Right renal pelvis (tissue), 4 donors: ENCODE measurements at regions not wholly inside any gene's neighbourhood (a gene's known extent, or its start where the extent isn't known, plus 50 kb on each side); places are given as distances from the start of the nearest gene placed in this dataset.
"Not testable (repeated sequence)": the region's sequence is repeated elsewhere in the genome, so short reads cannot be mapped to it uniquely, and the experiment has no call there.

Experiments used
- DNase-seq, 4 donors: peaks; one replicate each; pipeline ENCODE4 v3.0.0-alpha.2; 2013; ENCODE audit warnings: low read depth in 4 of 4, low spot score in 3 of 4, missing footprints in 1 of 4

- no peak for DNase-seq
Measured at GRCh38 chr2:31813016-31813415, 197.8 kb downstream of the MEMO1 start.

DNA sequence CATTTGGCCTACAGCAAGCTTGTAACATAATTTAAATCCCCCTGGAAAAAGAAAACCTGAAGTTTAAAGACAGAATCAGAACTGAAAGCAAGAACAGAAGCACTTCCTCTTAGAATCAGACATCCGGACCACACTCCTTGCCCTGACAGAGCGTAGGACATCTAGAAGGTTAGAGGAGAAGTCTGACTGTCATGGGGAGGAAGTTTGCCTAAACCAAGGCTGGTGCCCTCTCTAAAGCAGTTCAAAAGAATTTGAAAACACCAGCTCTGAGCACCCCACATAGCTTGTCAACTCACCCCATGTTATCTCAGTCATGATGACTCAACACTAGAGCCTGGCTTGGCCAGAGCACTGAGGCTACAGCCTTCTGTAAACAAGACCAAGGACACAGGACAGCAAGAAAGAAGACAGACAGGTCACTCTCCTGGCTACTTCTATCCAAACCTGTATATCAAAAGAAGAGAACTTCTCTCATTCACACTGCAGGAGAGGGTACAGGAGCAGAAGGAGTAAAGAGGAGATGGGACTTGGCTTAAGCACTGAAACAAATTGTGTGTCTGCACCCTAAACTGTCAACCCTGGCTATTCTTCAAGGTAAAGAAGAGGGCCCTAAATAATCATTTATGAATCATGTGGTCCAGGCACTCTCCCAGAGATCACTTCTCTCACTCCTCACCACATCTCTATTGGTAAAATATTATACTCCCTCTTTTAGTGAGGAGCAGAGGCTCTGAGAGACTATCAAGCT lies 198.6 kb downstream of the MEMO1 start:
- no peak for DNase-seq

- DNase-seq: no peak
Measured at GRCh38 chr2:31811482-31811881, 199.3 kb downstream of the MEMO1 start.

DNA sequence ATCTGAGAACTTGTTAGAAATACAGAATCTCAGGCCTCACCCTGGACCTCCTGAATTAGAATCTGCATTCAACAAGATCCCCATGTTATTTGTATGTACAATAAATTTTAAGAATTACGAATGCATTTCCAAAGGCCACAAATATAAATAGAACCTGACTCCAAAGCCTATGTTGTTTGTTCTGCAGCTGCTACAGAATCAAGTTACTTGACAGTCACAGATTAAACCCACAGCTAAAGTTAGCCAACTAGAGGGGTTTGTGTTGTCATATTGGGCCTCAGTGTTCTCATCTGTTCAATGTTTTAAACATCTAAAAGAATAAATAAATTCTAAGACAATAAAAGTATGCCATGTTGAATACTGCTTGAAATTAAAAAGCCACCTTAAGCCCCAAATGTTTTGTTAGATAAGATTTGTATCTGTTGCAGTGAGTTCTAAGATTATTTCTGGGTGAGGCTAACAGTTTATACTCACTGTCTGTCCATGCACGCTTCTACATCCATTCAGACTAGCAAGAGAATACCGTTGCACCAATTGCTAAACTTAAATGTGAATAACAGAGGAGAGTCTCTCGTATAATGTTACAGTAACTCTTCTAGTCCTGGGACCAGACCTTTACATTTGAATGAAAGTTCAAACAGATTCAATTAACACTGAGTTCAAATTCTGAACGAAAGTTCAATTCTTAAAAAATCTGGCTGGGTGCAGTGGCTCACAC lies 200.4 kb downstream of the MEMO1 start:
- no peak for DNase-seq

- no peak for DNase-seq
Measured at GRCh38 chr2:31805688-31806087, 205.1 kb downstream of the MEMO1 start.

DNA sequence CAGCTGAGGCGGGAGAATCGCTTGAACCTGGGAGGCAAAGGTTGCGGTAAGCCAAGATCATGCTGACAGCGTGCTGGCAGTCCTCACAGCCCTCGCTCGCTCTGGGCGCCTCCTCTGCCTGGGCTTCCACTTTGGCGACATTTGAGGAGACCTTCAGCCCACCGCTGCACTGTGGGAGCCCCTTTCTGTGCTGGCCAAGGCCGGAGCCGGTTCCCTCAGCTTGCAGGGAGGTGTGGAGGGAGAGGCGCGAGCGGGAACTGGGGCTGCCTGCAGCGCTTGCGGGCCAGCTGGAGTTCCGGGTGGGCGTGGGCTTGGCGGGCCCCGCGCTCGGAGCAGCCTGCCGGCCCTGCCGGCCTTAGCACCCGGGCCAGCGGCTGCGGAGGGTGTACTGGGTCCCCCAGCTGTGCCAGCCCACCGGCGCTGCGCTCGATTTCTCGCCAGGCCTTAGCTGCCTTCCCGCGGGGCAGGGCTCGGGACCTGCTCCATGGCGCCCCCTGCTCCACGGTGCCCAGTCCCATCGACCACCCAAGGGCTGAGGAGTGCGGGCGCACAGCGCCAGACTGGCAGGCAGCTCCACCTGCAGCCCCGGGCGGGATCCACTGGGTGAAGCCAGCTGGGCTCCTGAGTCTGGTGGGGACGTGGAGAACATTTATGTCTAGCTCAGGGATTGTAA lies 207.2 kb downstream of the MEMO1 start:
- not testable (repeated sequence) for DNase-seq

GRCh38 chr2:31802711-31803110 lies 208.1 kb downstream of the MEMO1 start:
- DNase-seq: no peak

GRCh38 chr2:31799282-31799681 lies 211.5 kb downstream of the MEMO1 start:
- not testable (repeated sequence) for DNase-seq

DNA sequence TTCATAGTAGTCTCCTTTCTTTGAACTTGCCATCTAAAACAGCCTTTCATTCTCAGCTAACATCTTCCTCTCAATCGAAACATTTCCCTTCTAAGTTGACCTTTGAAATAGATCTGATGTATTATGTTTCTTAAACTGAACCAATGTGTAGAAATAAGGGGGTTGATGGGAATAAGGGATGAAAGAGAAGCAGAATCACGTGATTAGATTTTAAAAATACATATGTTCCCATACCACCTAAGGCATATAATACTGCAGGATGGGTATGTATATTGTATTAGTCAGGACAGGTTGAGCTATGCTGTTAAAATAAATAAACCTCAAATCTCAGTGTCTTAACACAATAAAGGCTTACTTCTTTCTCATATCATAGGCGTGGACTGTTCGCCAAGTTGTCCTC lies 207.5 kb upstream of the SRD5A2 start:
- no peak for DNase-seq

GRCh38 chr2:31785876-31786275 lies 205.1 kb upstream of the SRD5A2 start:
- peak in 2 of 4 donors; percentile 5 to 28 for DNase-seq

- DNase-seq: no peak
Measured at GRCh38 chr2:31784868-31785267, 204.1 kb upstream of the SRD5A2 start.

- DNase-seq: not testable (repeated sequence)
Measured at GRCh38 chr2:31783446-31784091, 202.8 kb upstream of the SRD5A2 start.

- no peak for DNase-seq
Measured at GRCh38 chr2:31778153-31778552, 197.4 kb upstream of the SRD5A2 start.

- DNase-seq: no peak
Measured at GRCh38 chr2:31770741-31771140, 190.0 kb upstream of the SRD5A2 start.

DNA sequence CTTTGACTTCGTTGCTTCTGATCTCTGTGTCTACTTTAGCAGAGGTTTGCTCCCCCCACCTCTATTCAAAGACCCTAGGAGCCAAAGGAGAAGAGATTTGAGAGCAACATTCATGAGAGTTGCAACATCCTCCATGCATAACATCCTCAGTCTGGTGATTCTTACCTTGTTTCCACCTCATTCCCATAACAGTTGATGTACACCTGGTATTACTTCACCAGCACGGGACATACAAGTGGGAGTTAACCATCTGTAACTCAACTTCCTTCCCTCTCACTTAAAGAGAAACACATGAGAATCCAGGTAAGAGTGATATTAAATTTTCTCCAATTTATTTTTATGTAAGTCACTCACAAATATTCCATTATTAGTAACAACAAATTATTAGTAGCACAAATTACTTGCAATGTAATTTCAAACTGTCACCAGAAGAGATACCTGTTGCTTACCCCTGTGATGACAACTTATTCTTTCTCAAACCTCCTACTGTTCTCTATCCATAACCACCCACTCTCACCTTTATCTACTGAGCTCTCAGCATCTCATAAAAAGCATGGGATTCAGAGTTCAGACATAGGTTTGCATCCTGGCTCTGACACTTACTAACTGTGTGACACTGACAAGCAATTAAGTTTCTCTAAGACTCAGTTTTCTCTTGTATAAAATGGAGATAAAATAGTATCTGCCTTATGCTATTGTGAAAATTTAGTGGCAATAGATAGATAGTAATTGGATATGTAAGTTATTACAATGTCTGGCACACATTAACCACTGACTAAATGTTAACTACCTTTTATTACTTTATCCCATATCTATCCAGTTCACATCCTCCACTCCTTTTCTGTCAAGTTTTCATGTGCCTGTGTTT lies 184.6 kb upstream of the SRD5A2 start:
- no peak for DNase-seq

- peak in 1 of 4 donors; percentile 9 for DNase-seq
Measured at GRCh38 chr2:31764169-31764568, 183.4 kb upstream of the SRD5A2 start.

- DNase-seq: no peak
Measured at GRCh38 chr2:31762085-31762484, 181.3 kb upstream of the SRD5A2 start.

- not testable (repeated sequence) for DNase-seq
Measured at GRCh38 chr2:31757351-31757750, 176.6 kb upstream of the SRD5A2 start.

DNA sequence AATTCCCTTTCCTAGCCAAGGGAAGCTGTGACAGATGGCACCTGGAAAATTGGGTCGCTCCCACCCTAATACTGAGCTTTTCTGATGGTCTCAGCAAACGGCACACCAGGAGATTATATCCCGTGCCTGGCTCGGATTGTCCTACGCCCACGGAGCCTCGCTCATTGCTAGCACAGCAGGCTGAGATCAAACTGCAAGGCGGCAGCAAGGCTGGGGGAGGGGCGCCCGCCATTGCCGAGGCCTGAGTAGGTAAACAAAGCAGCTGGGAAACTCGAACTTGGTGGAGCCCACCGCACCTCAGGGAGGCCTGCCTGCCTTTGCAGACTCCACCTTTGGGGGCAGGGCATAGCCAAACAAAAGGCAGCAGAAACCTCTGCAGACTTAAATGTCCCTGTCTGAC lies 168.0 kb upstream of the SRD5A2 start:
- DNase-seq: not testable (repeated sequence)

DNA sequence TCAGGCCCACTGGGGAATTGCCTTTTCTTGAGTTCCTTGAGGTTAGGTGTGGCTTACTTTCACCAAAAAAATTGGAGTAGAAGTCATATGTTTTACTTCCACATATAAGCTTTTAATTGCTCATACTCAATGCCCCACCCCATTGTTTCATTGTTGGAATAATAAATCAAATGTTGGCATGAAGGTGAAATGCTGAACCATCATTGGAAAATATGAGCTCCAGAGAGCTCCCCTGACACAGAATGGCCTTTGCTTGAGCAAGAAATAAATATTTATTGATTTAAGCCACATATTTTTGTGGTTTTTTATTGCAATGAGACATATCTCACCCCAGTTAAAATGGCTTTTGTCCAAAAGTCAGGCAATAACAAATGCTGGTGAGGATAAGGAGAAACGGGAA lies 167.3 kb upstream of the SRD5A2 start:
- no peak for DNase-seq
